Neural progenitor cell (in vitro differentiated cells): ENCODE measurements at regions not wholly inside any gene's neighbourhood (a gene's known extent, or its start where the extent isn't known, plus 50 kb on each side); places are given as distances from the start of the nearest gene placed in this dataset.
"Not testable (repeated sequence)": the region's sequence is repeated elsewhere in the genome, so short reads cannot be mapped to it uniquely, and the experiment has no call there.

Experiments
- CTCF ChIP-seq: fragments of 200-600 bp; sonication (generic); IDR thresholded peaks from 2 replicates; pipeline ENCODE4 v1.5.1; 2017; ENCODE audit warnings: antibody characterized with exemption, mild to moderate bottlenecking
- EZH2phosphoT487 ChIP-seq: fragments of 200-600 bp; sonication (generic); IDR thresholded peaks from 2 replicates; pipeline ENCODE4 v1.6.1; 2017; ENCODE audit warnings: antibody characterized with exemption

DNA sequence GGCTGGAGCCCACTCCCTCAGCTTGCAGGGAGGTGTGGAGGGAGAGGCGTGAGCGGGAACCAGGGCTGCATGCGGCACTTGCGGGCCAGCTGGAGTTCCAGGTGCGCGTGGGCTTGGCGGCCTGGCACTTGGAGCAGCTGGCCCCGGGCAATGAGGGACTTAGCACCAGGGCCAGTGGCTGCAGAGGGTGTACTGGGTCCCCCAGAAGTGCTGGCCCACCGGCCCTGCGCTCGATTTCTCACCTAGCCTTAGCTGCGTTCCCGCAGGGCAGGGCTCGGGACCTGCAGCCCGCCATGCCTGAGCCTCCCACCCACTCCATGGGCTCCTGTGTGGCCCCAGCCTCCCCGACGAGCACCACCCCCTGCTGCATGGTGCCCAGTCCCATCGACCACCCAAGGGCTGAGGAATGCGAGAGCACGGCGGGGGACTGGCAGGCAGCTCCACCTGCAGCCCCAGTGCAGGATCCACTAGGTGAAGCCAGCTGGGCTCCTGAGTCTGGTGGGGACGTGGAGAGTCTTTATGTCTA, 584.1 kb upstream of the PTPRD start:
- TF ChIP-seq EZH2phosphoT487, CTCF: not testable (repeated sequence)
